PC-3 (cell line): ENCODE measurements at regions not wholly inside any gene's neighbourhood (a gene's known extent, or its start where the extent isn't known, plus 50 kb on each side); places are given as distances from the start of the nearest gene placed in this dataset.

Experiments used
- ATAC-seq: fragments of 200-7000 bp; cut with Tn5 transposase; 2 replicates; pipeline ENCODE4 v1.9.1; 2020; ENCODE audit warnings: mild to moderate bottlenecking, moderate library complexity
- BruUV-seq: library from RNA; stranded (reverse); fragments of 400-500 nt; replicated peaks from 2 replicates; lab custom pipeline; 2021; lab: Mats Ljungman, UMichigan
- CTCF ChIA-PET: fragments of 300-600 bp; sonication (Branson Sonifier 250); formaldehyde crosslinking; loops from one replicate; lab custom pipeline; 2022; ENCODE audit warnings: antibody characterized with exemption; lab: Charles Lee
- POLR2A ChIA-PET: fragments of 300-600 bp; sonication (Branson Sonifier 250); formaldehyde crosslinking; loops from one replicate; lab custom pipeline; 2022; ENCODE audit warnings: antibody characterized with exemption; ENCODE audit not compliant: unreplicated experiment; lab: Charles Lee
- DNase-seq: peaks from one replicate; pipeline ENCODE4 v3.0.0-alpha.2; 2015
- H2AFZ ChIP-seq: fragments of 300-600 bp; sonication (generic); 2 replicates; pipeline ENCODE4 v1.6.0; 2016; ENCODE audit warnings: antibody characterized with exemption, low read length
- H3F3A ChIP-seq: fragments of 300-600 bp; sonication (generic); one replicate; pipeline ENCODE4 v1.6.0; 2017; ENCODE audit warnings: antibody characterized with exemption, low read length, control low read depth, mild to moderate bottlenecking; ENCODE audit not compliant: unreplicated experiment
- H3K27ac ChIP-seq: fragments of 300-600 bp; sonication (generic); 2 replicates; pipeline ENCODE4 v1.5.1; 2016; ENCODE audit warnings: mild to moderate bottlenecking, low read length
- H3K27me3 ChIP-seq: fragments of 300-600 bp; sonication (generic); 2 replicates; pipeline ENCODE4 v1.6.1; 2016; ENCODE audit warnings: low read length, mixed read lengths
- H3K36me3 ChIP-seq: fragments of 300-600 bp; sonication (generic); 2 replicates; pipeline ENCODE4 v1.6.1; 2016; ENCODE audit warnings: low read depth, mixed run types, low read length, mixed read lengths
- H3K4me1 ChIP-seq: fragments of 300-600 bp; sonication (generic); 2 replicates; pipeline ENCODE4 v1.5.1; 2016; ENCODE audit warnings: low read length; ENCODE audit not compliant: insufficient read depth
- H3K4me2 ChIP-seq: fragments of 300-600 bp; sonication (generic); 2 replicates; pipeline ENCODE4 v1.6.0; 2016; ENCODE audit warnings: low read length
- H3K4me3 ChIP-seq: fragments of 300-600 bp; sonication (generic); 2 replicates; pipeline ENCODE4 v1.5.1; 2016; ENCODE audit warnings: mild to moderate bottlenecking, low read length, mixed read lengths
- H3K79me2 ChIP-seq: fragments of 300-600 bp; sonication (generic); 2 replicates; pipeline ENCODE4 v1.6.1; 2017; ENCODE audit warnings: low read length, mixed read lengths
- H3K9ac ChIP-seq: fragments of 300-600 bp; sonication (generic); 2 replicates; pipeline ENCODE4 v1.6.0; 2016; ENCODE audit warnings: mild to moderate bottlenecking, low read length
- H3K9me2 ChIP-seq: fragments of 300-600 bp; sonication (generic); replicated peaks from 2 replicates; pipeline ENCODE4 v1.6.1; 2016; ENCODE audit warnings: mixed run types, low read length, mixed read lengths
- H3K9me3 ChIP-seq: fragments of 300-600 bp; sonication (generic); 2 replicates; pipeline ENCODE4 v1.6.1; 2016; ENCODE audit warnings: low read length, mixed read lengths
- H4K20me1 ChIP-seq: fragments of 300-600 bp; sonication (generic); 2 replicates; pipeline ENCODE4 v1.6.1; 2016; ENCODE audit warnings: low read length, mixed read lengths
- EZH2 ChIP-seq: fragments of 300-600 bp; sonication (generic); IDR thresholded peaks from one replicate; pipeline ENCODE4 v1.6.1; 2017; ENCODE audit warnings: antibody characterized with exemption, mild to moderate bottlenecking, low read length; ENCODE audit not compliant: unreplicated experiment
- EZH2phosphoT487 ChIP-seq: fragments of 300-600 bp; sonication (generic); IDR thresholded peaks from 2 replicates; pipeline ENCODE4 v1.6.1; 2018; ENCODE audit warnings: mild to moderate bottlenecking, antibody characterized with exemption, low read length, borderline replicate concordance
- intact Hi-C: fragments of 100-400 bp; cut with micrococcal nuclease; formaldehyde crosslinking; loops from 2 replicates; pipeline ENCODE4 v1.9.0; 2023
- TF ChIP-seq, protein P1 (sequence below): fragments of 300-600 bp; sonication (generic); conservative IDR thresholded peaks from 2 replicates; pipeline ENCODE4 v1.5.1; 2017; ENCODE audit warnings: antibody characterized with exemption, low read depth, mild to moderate bottlenecking, low read length

DNA sequence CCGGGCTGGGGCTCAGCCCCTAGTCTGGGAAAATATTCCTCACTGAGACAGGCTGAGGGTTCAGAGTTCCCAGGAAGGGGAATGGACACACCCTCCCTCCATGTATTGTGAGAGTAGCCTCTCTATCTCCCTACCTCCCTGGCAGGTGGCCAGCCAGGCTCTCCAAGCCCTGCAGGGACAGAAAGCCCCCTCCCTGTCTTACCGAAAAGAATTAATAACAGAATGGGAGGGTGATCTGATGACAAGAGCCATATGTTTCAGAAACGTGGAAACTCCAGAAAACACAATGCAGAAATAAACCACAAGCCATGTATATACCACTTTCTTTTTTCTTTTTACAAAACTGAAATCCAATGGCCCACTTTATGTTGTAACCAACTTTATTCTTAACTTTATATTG, 140.0 kb downstream of the CHST1 start:
- intact Hi-C loops = no loop called here
- no TSS peak for BruUV-seq
- ATAC-seq = no peak

DNA sequence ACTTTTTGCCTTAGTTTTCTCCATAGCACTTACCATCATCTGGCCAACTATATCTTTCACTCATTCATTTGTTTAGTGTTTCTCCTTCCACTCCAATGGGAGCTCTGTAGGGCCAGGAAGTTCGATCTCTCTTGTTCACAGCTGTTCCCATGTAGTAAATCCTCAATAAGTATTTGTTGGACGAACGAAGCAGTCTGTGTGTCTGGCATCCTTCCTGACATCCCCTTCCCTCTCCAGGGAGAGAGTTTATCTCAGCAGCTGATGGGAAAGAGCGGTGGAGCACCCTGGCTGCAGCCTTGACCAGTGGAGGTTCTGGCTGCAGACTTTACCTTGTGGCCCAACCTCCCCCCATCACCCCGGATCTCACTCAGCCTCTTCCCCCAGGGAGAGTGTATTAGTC, 141.7 kb downstream of the CHST1 start:
- no peak overlapping the region for H3K9ac ChIP-seq
- TF ChIP-seq, protein P1, sequence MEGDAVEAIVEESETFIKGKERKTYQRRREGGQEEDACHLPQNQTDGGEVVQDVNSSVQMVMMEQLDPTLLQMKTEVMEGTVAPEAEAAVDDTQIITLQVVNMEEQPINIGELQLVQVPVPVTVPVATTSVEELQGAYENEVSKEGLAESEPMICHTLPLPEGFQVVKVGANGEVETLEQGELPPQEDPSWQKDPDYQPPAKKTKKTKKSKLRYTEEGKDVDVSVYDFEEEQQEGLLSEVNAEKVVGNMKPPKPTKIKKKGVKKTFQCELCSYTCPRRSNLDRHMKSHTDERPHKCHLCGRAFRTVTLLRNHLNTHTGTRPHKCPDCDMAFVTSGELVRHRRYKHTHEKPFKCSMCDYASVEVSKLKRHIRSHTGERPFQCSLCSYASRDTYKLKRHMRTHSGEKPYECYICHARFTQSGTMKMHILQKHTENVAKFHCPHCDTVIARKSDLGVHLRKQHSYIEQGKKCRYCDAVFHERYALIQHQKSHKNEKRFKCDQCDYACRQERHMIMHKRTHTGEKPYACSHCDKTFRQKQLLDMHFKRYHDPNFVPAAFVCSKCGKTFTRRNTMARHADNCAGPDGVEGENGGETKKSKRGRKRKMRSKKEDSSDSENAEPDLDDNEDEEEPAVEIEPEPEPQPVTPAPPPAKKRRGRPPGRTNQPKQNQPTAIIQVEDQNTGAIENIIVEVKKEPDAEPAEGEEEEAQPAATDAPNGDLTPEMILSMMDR = no peak
- TF ChIP-seq EZH2 (no peak), EZH2phosphoT487 (no peak)
- H3K9me2 ChIP-seq = no peaks in the 10 kb centered on the region
- H3K9me3 ChIP-seq = no peaks in the 10 kb centered on the region
- H3K4me2 ChIP-seq = no peak overlapping the region
- BruUV-seq = no TSS peak
- no peaks in the 10 kb centered on the region for H3K4me1 ChIP-seq
- H3K4me3 ChIP-seq = no peak overlapping the region
- peaks cover 5% of the 10 kb centered on the region; the same call in 1 of the 2 replicates for H3K27me3 ChIP-seq
- H3F3A ChIP-seq = no peaks in the 10 kb centered on the region
- CTCF ChIA-PET = no interaction called here
- POLR2A ChIA-PET = no interaction called here
- no peak overlapping the region for H2AFZ ChIP-seq
- no peaks in the 10 kb centered on the region for H3K36me3 ChIP-seq
- no peak for DNase-seq
- intact Hi-C loops = no loop called here
- H4K20me1 ChIP-seq = no peaks in the 10 kb centered on the region
- ATAC-seq = no peak
- no peaks in the 10 kb centered on the region for H3K79me2 ChIP-seq
- no peak overlapping the region for H3K27ac ChIP-seq

More for the DNA sequence above, 140.0 kb downstream of the CHST1 start:
- Histone ChIP-seq H3K4me1 (no peaks in the 10 kb centered on the region), H2AFZ (no peak overlapping the region), H3K9me2 (no peaks in the 10 kb centered on the region), H3K27me3 (peaks cover 6% of the 10 kb centered on the region; the same call in 1 of the 2 replicates), H3K9me3 (no peaks in the 10 kb centered on the region), H3K79me2 (no peaks in the 10 kb centered on the region), H3K4me3 (no peak overlapping the region), H3F3A (no peaks in the 10 kb centered on the region), H3K4me2 (no peak overlapping the region), H4K20me1 (no peaks in the 10 kb centered on the region), H3K27ac (no peak overlapping the region), H3K36me3 (no peaks in the 10 kb centered on the region), H3K9ac (no peak overlapping the region)
- CTCF ChIA-PET = no interaction called here
- POLR2A ChIA-PET = no interaction called here
- no peak for DNase-seq
- TF ChIP-seq EZH2 (no peak), EZH2phosphoT487 (no peak)
- TF ChIP-seq, protein P1 = no peak

DNA sequence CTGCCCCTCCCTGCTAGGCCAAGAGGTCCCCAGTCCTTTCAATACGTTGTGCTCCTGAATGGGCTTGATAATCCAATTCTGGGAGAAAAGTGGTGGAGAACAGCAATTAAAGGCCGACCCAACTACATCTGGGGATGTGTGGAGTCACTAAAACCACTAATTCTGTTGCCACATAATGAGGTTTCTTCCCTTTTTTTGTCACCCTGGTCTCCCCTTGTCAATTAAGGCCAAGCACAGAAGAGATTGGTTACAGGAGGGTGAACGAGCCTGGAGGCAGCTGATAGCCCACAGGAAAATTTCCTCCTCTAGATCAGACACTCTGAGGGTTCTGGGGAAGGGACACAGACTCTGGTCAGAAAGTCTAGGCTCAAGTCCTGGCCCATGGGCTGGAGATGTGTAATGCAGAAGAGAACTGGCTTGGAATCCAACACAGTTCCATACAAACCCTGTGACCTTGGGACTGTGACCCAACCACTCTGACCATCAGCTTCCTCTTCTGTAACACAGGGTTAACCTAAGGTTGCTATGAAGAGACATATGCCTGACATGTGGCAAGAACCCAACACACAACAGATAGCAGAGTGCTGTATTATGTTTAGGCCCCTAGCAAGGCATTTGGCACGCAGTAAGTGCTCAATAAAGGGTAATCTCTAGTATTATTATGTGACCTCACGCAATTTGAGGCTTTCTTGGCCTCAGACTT, 146.4 kb downstream of the CHST1 start:
- Histone ChIP-seq H3K4me3 (no peak overlapping the region), H3K9me3 (no peaks in the 10 kb centered on the region), H2AFZ (no peak overlapping the region), H3K36me3 (no peaks in the 10 kb centered on the region), H4K20me1 (no peaks in the 10 kb centered on the region), H3K79me2 (no peaks in the 10 kb centered on the region), H3K4me1 (no peaks in the 10 kb centered on the region), H3F3A (no peaks in the 10 kb centered on the region), H3K27ac (no peak overlapping the region), H3K4me2 (no peak overlapping the region), H3K27me3 (0 out of 2 replicates have a peak, but pooled peaks cover 3% of the 10 kb centered on the region), H3K9me2 (no peaks in the 10 kb centered on the region), H3K9ac (no peak overlapping the region)
- intact Hi-C loops = no loop called here
- no TSS peak for BruUV-seq
- ATAC-seq = no peak
- DNase-seq = no peak
- ChIA-PET CTCF (no interaction called here), POLR2A (no interaction called here)
- TF ChIP-seq EZH2 (no peak), EZH2phosphoT487 (no peak)
- TF ChIP-seq, protein P1 = no peak
